K562 (cell line): ENCODE measurements at regions not wholly inside any gene's neighbourhood (a gene's known extent, or its start where the extent isn't known, plus 50 kb on each side); places are given as distances from the start of the nearest gene placed in this dataset.

Source experiments
- BCL6 ChIP-seq: fragments of 250-450 bp; sonication (Bioruptor Pico); IDR thresholded peaks from 2 replicates; pipeline ENCODE4 v1.4.0; 2020
- CREBBP ChIP-seq: IDR thresholded peaks from one replicate; pipeline ENCODE4 v1.6.1; 2012; ENCODE audit warnings: low read depth, mild to moderate bottlenecking, control low read depth, inconsistent platforms, low read length
- CXXC5 ChIP-seq: fragments of 250-450 bp; sonication (Bioruptor Pico); IDR thresholded peaks from 2 replicates; pipeline ENCODE4 v1.8.0; 2022; ENCODE audit warnings: inconsistent platforms, mild to moderate bottlenecking, moderate library complexity
- E2F3 ChIP-seq: fragments of 250-450 bp; sonication (Bioruptor Pico); IDR thresholded peaks from 2 replicates; pipeline ENCODE4 v1.4.0; 2020; ENCODE audit warnings: mild to moderate bottlenecking
- ERF ChIP-seq: fragments of 450-650 bp; formaldehyde crosslinking; IDR thresholded peaks from 2 replicates; pipeline ENCODE4 v1.4.0; 2020; ENCODE audit warnings: mild to moderate bottlenecking, mixed read lengths
- FOSL1 ChIP-seq: fragments of 200-800 bp; sonication (Bioruptor generic); conservative IDR thresholded peaks from 2 replicates; pipeline ENCODE4 v1.6.1; 2016; ENCODE audit warnings: missing genetic modification characterization, missing compliant biosample characterization
- GABPB2 ChIP-seq: fragments of 250-450 bp; sonication (Bioruptor Pico); conservative IDR thresholded peaks from 2 replicates; pipeline ENCODE4 v1.5.1; 2021; ENCODE audit warnings: mild to moderate bottlenecking
- HDAC8 ChIP-seq: fragments of 450-650 bp; IDR thresholded peaks from 2 replicates; pipeline ENCODE4 v1.6.1; 2016; ENCODE audit warnings: mild to moderate bottlenecking, missing genetic modification characterization, moderate library complexity, missing compliant biosample characterization
- HMG20B ChIP-seq: fragments of 250-450 bp; sonication (Bioruptor Pico); IDR thresholded peaks from 2 replicates; pipeline ENCODE4 v1.5.0; 2021; ENCODE audit warnings: mild to moderate bottlenecking
- NCOA2 ChIP-seq, 2 experiments: fragments of 450-650 bp; IDR thresholded peaks; 2 replicates each; pipeline ENCODE4 v1.6.1; 2018; ENCODE audit warnings: mild to moderate bottlenecking in 2 of 2, moderate library complexity in 1 of 2; ENCODE audit not compliant: partially characterized antibody in 2 of 2
- NCOA6 ChIP-seq: fragments of 450-650 bp; IDR thresholded peaks from 2 replicates; pipeline ENCODE4 v1.6.1; 2017; ENCODE audit warnings: mild to moderate bottlenecking
- PHF8 ChIP-seq: fragments of 200-600 bp; sonication (generic); IDR thresholded peaks from 2 replicates; pipeline ENCODE4 v1.6.1; 2012; ENCODE audit warnings: mixed run types, mild to moderate bottlenecking, inconsistent platforms, low read length, moderate library complexity, borderline replicate concordance
- PPARD ChIP-seq: fragments of 250-450 bp; sonication (Bioruptor Pico); IDR thresholded peaks from 2 replicates; pipeline ENCODE4 v1.8.0; 2022; ENCODE audit warnings: inconsistent platforms, mild to moderate bottlenecking, moderate library complexity
- PRPF4 ChIP-seq: fragments of 200-400 bp; formaldehyde crosslinking; IDR thresholded peaks from one replicate; pipeline ENCODE4 v1.6.1; 2017; ENCODE audit warnings: low read length, low read depth, mild to moderate bottlenecking; ENCODE audit not compliant: insufficient read depth, poor library complexity, severe bottlenecking
- SP2 ChIP-seq: IDR thresholded peaks from 2 replicates; pipeline ENCODE4 v1.6.1; 2011; ENCODE audit warnings: mild to moderate bottlenecking, low read depth, low read length, moderate library complexity; ENCODE audit not compliant: poor library complexity, severe bottlenecking; ENCODE audit errors: extremely low read depth
- SPI1 ChIP-seq: IDR thresholded peaks from 2 replicates; pipeline ENCODE4 v1.6.1; 2011; ENCODE audit warnings: low read depth, low read length, control low read depth, borderline replicate concordance
- SUPT5H ChIP-seq: fragments of 450-650 bp; IDR thresholded peaks from 2 replicates; pipeline ENCODE4 v1.6.1; 2016
- TEAD2 ChIP-seq: fragments of 450-650 bp; IDR thresholded peaks from 2 replicates; pipeline ENCODE4 v1.6.1; 2016; ENCODE audit warnings: missing genetic modification characterization, control low read depth, missing compliant biosample characterization
- TFAM ChIP-seq: fragments of 250-450 bp; sonication (Bioruptor Pico); conservative IDR thresholded peaks from 2 replicates; pipeline ENCODE4 v1.5.0; 2021; ENCODE audit warnings: mild to moderate bottlenecking, moderate library complexity
- TRIM28 ChIP-seq: fragments of 450-650 bp; IDR thresholded peaks from 2 replicates; pipeline ENCODE4 v1.6.1; 2017
- ZBED1 ChIP-seq: IDR thresholded peaks from 2 replicates; pipeline ENCODE4 v1.6.1; 2014
- ZNF644 ChIP-seq: fragments of 200-800 bp; sonication (Bioruptor generic); IDR thresholded peaks from 2 replicates; pipeline ENCODE4 v1.6.1; 2016; ENCODE audit warnings: low read depth, missing genetic modification characterization, missing compliant biosample characterization
- ZNF766 ChIP-seq: fragments of 200-800 bp; sonication (Bioruptor generic); conservative IDR thresholded peaks from 2 replicates; pipeline ENCODE4 v1.6.1; 2016; ENCODE audit warnings: missing genetic modification characterization, missing compliant biosample characterization
- ZSCAN29 ChIP-seq: fragments of 450-650 bp; IDR thresholded peaks from 2 replicates; pipeline ENCODE4 v1.6.1; 2017
- TF ChIP-seq, protein P1 (sequence below), 2 experiments: fragments of 450-650 bp in 1 of 2; sonication (generic) in 1 of 2; formaldehyde crosslinking in 1 of 2; IDR thresholded peaks in 1 of 2; conservative IDR thresholded peaks in 1 of 2; 2 replicates each; pipeline versions ENCODE4 v1.6.1 to v1.8.1; 2016 to 2023; ENCODE audit warnings: mild to moderate bottlenecking in 2 of 2, moderate library complexity in 2 of 2, inconsistent platforms in 1 of 2, missing genetic modification reagents in 1 of 2
- TF ChIP-seq, protein P2 (sequence below): sonication (generic); formaldehyde crosslinking; IDR thresholded peaks from 2 replicates; pipeline ENCODE4 v1.9.0; 2022; ENCODE audit warnings: mild to moderate bottlenecking, missing genetic modification reagents
- TF ChIP-seq, protein P3 (sequence below): sonication (generic); formaldehyde crosslinking; IDR thresholded peaks from 2 replicates; pipeline ENCODE4 v1.8.1; 2023; ENCODE audit warnings: mild to moderate bottlenecking, missing genetic modification reagents
- TF ChIP-seq, protein P4 (sequence below): fragments of 250-450 bp; sonication (Bioruptor Pico); IDR thresholded peaks from 2 replicates; pipeline ENCODE4 v1.6.1; 2021; ENCODE audit warnings: mild to moderate bottlenecking

DNA sequence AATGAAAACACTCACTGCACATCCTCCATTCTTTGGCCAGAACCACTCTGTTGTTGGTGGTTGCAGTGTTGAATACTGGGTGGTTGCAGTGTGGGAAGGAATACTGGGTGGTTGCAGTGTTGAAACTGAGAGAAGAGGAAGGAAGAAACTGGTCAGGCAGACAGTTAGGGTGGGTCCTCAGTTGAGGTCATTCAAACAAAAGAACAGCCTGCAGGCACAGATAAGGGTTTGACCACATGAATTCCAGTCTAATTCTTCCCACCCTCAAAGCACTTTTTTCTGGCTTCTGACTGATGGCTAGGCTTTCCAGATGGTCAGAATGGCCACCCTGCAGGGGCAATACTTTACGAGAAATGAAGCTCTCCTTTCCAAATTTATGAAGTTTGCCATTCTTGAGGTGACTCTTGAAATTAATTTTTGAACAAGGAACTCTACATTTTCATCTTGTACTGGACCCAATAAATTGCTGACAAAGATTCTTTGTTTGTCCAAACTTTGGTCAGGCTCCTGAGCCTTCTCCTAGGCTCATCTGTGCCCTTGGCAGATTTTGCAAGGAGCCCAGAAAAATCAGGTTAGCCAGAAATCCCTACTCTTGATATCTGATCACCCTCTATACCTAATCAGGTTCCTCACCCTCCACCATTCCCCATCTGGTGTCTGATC, 596.6 kb upstream of the CDH5 start (continued):
- TF ChIP-seq GABPB2 (CRISPR knock-in tag), result no peak
- no peak for TF ChIP-seq ERF (CRISPR knock-in tag)
- TF ChIP-seq TFAM (CRISPR knock-in tag), result no peak
- no peak for TF ChIP-seq SP2
- no peak; the same call in none of the 2 replicates for TF ChIP-seq CXXC5 (CRISPR knock-in tag)
- no peak for TF ChIP-seq NCOA6
- TF ChIP-seq, protein P1, sequence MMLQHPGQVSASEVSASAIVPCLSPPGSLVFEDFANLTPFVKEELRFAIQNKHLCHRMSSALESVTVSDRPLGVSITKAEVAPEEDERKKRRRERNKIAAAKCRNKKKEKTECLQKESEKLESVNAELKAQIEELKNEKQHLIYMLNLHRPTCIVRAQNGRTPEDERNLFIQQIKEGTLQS (IDR thresholded peaks at IDR 0.05), result no peak; the same call in 1 of the 2 replicates
- TF ChIP-seq, protein P1 (CRISPR knock-in tag; conservative IDR thresholded peaks at IDR 0.05), result no peak
- TF ChIP-seq ZSCAN29, result no peak
- no peak for TF ChIP-seq TEAD2 (tag)
- no peak for TF ChIP-seq ZNF766 (CRISPR knock-in tag)
- peak; percentile 90 for TF ChIP-seq TRIM28
- TF ChIP-seq SPI1, result no peak
- TF ChIP-seq NCOA2 (IDR thresholded peaks at IDR 0.05; ENCODE audit: partially characterized antibody in 2 of 2), result no peak
- TF ChIP-seq, protein P2, sequence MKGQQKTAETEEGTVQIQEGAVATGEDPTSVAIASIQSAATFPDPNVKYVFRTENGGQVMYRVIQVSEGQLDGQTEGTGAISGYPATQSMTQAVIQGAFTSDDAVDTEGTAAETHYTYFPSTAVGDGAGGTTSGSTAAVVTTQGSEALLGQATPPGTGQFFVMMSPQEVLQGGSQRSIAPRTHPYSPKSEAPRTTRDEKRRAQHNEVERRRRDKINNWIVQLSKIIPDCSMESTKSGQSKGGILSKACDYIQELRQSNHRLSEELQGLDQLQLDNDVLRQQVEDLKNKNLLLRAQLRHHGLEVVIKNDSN (CRISPR knock-in tag), result no peak
- no peak for TF ChIP-seq CREBBP
- no peak for TF ChIP-seq PRPF4
- TF ChIP-seq, protein P3, sequence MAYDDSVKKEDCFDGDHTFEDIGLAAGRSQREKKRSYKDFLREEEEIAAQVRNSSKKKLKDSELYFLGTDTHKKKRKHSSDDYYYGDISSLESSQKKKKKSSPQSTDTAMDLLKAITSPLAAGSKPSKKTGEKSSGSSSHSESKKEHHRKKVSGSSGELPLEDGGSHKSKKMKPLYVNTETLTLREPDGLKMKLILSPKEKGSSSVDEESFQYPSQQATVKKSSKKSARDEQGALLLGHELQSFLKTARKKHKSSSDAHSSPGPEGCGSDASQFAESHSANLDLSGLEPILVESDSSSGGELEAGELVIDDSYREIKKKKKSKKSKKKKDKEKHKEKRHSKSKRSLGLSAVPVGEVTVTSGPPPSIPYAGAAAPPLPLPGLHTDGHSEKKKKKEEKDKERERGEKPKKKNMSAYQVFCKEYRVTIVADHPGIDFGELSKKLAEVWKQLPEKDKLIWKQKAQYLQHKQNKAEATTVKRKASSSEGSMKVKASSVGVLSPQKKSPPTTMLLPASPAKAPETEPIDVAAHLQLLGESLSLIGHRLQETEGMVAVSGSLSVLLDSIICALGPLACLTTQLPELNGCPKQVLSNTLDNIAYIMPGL (CRISPR knock-in tag), result no peak
- TF ChIP-seq, protein P4, sequence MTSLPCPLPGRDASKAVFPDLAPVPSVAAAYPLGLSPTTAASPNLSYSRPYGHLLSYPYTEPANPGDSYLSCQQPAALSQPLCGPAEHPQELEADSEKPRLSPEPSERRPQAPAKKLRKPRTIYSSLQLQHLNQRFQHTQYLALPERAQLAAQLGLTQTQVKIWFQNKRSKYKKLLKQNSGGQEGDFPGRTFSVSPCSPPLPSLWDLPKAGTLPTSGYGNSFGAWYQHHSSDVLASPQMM (CRISPR knock-in tag), result no peak
- TF ChIP-seq HMG20B (CRISPR knock-in tag), result no peak
- TF ChIP-seq E2F3 (CRISPR knock-in tag), result no peak
- TF ChIP-seq ZBED1, result no peak
- TF ChIP-seq PHF8, result no peak
- TF ChIP-seq BCL6 (CRISPR knock-in tag), result no peak
- TF ChIP-seq HDAC8 (tag), result no peak
- TF ChIP-seq PPARD, result no peak
- no peak for TF ChIP-seq SUPT5H
- TF ChIP-seq FOSL1 (tag), result no peak
- TF ChIP-seq ZNF644, result no peak
